HUES64 (cell line): ENCODE measurements at regions not wholly inside any gene's neighbourhood (a gene's known extent, or its start where the extent isn't known, plus 50 kb on each side); places are given as distances from the start of the nearest gene placed in this dataset.
"Not testable (repeated sequence)": the region's sequence is repeated elsewhere in the genome, so short reads cannot be mapped to it uniquely, and the experiment has no call there.

ENCODE experiments used
- H3K27ac ChIP-seq: 2 replicates; pipeline ENCODE4 v1.7.0; 2013; ENCODE audit warnings: low read depth, low read length, inconsistent platforms
- H3K27me3 ChIP-seq: 2 replicates; pipeline ENCODE4 v1.6.1; 2013; ENCODE audit warnings: mild to moderate bottlenecking, low read length; ENCODE audit not compliant: insufficient read depth
- H3K36me3 ChIP-seq: 2 replicates; pipeline ENCODE4 v1.6.1; 2013; ENCODE audit warnings: mild to moderate bottlenecking, low read length; ENCODE audit not compliant: insufficient read depth
- H3K4me1 ChIP-seq: 2 replicates; pipeline ENCODE4 v1.6.1; 2013; ENCODE audit warnings: mild to moderate bottlenecking, low read length, moderate library complexity; ENCODE audit not compliant: insufficient read depth
- H3K4me3 ChIP-seq: 2 replicates; pipeline ENCODE4 v1.5.1; 2013; ENCODE audit warnings: mild to moderate bottlenecking, low read length, moderate library complexity
- H3K9ac ChIP-seq: 2 replicates; pipeline ENCODE4 v1.6.1; 2013; ENCODE audit warnings: mild to moderate bottlenecking, low read depth, low read length
- H3K9me3 ChIP-seq: 2 replicates; pipeline ENCODE4 v1.6.1; 2013; ENCODE audit warnings: low read depth, low read length; ENCODE audit not compliant: insufficient read depth
- WGBS: fragments of 150-250, 120-280 bp; methylation state at CpG from one replicate; pipeline ENCODE4 v1.1.7; 2013; ENCODE audit warnings: missing lambda C conversion rate; 5-methylcytosine and 5-hydroxymethylcytosine counted together

GRCh38 chr18:10101729-10102128, 187.9 kb downstream of the VAPA start:
- Histone ChIP-seq H3K36me3 (no peaks in the 10 kb centered on the region), H3K9me3 (peaks cover 11% of the 10 kb centered on the region), H3K9ac (no peak overlapping the region), H3K27ac (peak overlapping the region; percentile 77; the same call in 1 of the 2 replicates), H3K4me3 (no peak overlapping the region), H3K27me3 (no peaks in the 10 kb centered on the region), H3K4me1 (peaks cover 24% of the 10 kb centered on the region)
- 49% methylated on average over 5 of the region's 5 CpGs for WGBS

- WGBS = 100% methylated on average over 1 of the region's 1 CpG
- H3K4me3 ChIP-seq, H3K27me3 ChIP-seq, H3K27ac ChIP-seq, H3K36me3 ChIP-seq, H3K9ac ChIP-seq: not testable (repeated sequence)
- H3K4me1 ChIP-seq = peaks cover 20% of the 10 kb centered on the region
- H3K9me3 ChIP-seq = peaks cover 11% of the 10 kb centered on the region
These were observed 191.3 kb downstream of the VAPA start for GRCh38 chr18:10105118-10105517.

- no peak overlapping the region for H3K4me3 ChIP-seq
- H3K36me3 ChIP-seq = no peaks in the 10 kb centered on the region
- no peak overlapping the region for H3K9ac ChIP-seq
- WGBS = 94% methylated on average over 1 of the region's 1 CpG
- no peaks in the 10 kb centered on the region for H3K9me3 ChIP-seq
- H3K4me1 ChIP-seq = peaks cover 3% of the 10 kb centered on the region; the same call in 1 of the 2 replicates
- H3K27ac ChIP-seq = no peak overlapping the region
- no peaks in the 10 kb centered on the region for H3K27me3 ChIP-seq
These were observed 197.4 kb downstream of the VAPA start for GRCh38 chr18:10111191-10111590.

- Histone ChIP-seq H3K9ac (no peak overlapping the region), H3K27ac (no peak overlapping the region), H3K4me3 (no peak overlapping the region), H3K27me3 (no peaks in the 10 kb centered on the region), H3K9me3 (no peaks in the 10 kb centered on the region), H3K4me1 (peaks cover 3% of the 10 kb centered on the region; the same call in 1 of the 2 replicates), H3K36me3 (no peaks in the 10 kb centered on the region)
- 90% methylated on average over 10 of the region's 10 CpGs for WGBS
These were observed 198.1 kb downstream of the VAPA start for GRCh38 chr18:10111944-10112343.

GRCh38 chr18:10113121-10114022, 199.6 kb downstream of the VAPA start:
- WGBS = 87% methylated on average over 8 of the region's 8 CpGs
- Histone ChIP-seq H3K9ac (no peak overlapping the region), H3K4me1 (peaks cover 3% of the 10 kb centered on the region; the same call in 1 of the 2 replicates), H3K4me3 (no peak overlapping the region), H3K27ac (no peak overlapping the region), H3K36me3 (no peaks in the 10 kb centered on the region), H3K9me3 (no peaks in the 10 kb centered on the region), H3K27me3 (no peaks in the 10 kb centered on the region)

DNA sequence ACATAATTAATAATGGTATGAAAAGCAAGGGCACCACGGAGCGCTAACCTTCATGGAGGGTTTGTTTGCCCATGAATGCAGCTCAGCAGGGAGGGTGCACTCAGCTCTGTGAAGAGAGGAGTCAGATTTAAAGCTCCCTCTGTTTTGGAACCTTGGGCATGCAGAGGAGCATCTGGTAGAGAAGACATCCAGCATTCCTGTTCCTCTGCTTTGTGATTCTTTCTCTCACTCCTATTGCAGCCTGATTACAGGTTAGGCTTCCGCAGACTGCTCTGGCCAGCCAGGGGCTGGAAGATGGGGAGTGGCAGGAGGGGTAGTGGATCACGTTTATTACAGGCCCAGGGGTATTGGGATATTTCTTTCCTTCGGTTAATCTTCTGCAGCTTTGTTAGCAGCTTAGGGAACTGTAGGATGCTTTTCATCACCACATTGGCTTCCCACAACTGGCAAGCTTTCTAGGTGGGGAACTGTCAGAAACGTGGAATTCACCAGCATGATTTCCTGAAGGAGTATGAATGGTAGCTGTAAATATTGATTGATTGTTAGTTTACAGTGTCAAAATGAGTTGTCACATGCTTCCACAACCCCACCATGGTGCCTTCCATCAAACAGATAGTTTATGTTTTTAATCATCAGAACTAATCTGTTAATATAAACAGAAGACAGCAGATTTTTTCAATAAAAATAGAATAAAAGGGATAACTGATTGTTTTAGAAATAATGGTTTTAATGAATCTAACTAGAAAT, 201.1 kb downstream of the VAPA start:
- Histone ChIP-seq H3K36me3 (no peaks in the 10 kb centered on the region), H3K4me3 (no peak overlapping the region), H3K9me3 (peaks cover 6% of the 10 kb centered on the region; the same call in 1 of the 2 replicates), H3K27ac (no peak overlapping the region), H3K4me1 (peaks cover 3% of the 10 kb centered on the region; the same call in 1 of the 2 replicates), H3K27me3 (no peaks in the 10 kb centered on the region), H3K9ac (no peak overlapping the region)
- 56% methylated on average over 6 of the region's 6 CpGs for WGBS

- H3K4me1 ChIP-seq = peaks cover 7% of the 10 kb centered on the region
- no peak overlapping the region for H3K4me3 ChIP-seq
- peaks cover 6% of the 10 kb centered on the region; the same call in 1 of the 2 replicates for H3K9me3 ChIP-seq
- no peaks in the 10 kb centered on the region for H3K27me3 ChIP-seq
- H3K36me3 ChIP-seq = no peaks in the 10 kb centered on the region
- H3K27ac ChIP-seq = no peak overlapping the region
- 94% methylated on average over 2 of the region's 3 CpGs for WGBS
- H3K9ac ChIP-seq = no peak overlapping the region
These were observed 202.8 kb downstream of the VAPA start for GRCh38 chr18:10116574-10116973.

DNA sequence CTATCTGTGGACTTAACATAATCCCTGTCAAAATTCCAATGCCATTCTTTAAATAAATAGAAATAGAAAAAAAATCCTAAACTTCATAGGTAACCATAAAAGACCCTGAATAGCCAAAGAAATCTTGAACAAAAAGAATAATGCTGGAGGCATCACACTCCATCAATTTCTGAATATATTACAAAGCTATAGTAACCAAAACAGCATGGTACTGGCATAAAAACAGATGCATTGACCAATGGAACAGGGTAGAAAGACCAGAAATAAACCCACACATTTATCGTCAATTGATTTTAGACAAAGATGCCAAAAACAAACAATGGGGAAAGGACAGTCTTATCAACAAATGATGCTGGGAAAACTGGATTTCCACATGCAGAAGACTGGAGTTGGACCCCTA, 205.7 kb downstream of the VAPA start:
- H3K27ac ChIP-seq = no peak overlapping the region
- no peak overlapping the region for H3K9ac ChIP-seq
- H3K4me3 ChIP-seq = no peak overlapping the region
- 100% methylated on average over 1 of the region's 1 CpG for WGBS
- peaks cover 14% of the 10 kb centered on the region for H3K4me1 ChIP-seq
- no peaks in the 10 kb centered on the region for H3K36me3 ChIP-seq
- no peaks in the 10 kb centered on the region for H3K27me3 ChIP-seq
- H3K9me3 ChIP-seq = peaks cover 6% of the 10 kb centered on the region; the same call in 1 of the 2 replicates

DNA sequence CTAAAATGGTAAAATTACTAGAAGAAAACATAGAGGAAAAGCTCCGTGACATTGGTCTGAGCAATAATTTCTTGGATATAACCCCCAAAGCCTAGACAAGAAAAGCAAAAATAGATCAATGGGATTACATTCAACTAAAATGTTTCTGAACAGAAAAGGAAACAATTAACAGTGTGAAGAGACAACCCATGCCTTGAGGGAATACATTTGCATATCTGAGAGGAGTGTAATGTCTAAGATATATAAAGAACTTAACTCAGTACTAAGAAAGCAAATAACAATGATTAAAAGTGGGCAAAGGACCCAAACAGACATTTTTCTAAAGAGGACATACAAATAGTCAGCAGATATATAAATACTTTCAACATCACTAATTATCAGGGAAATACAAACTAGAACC, 206.2 kb downstream of the VAPA start:
- no peak overlapping the region for H3K4me3 ChIP-seq
- 100% methylated on average over 1 of the region's 1 CpG for WGBS
- H3K9me3 ChIP-seq = peaks cover 6% of the 10 kb centered on the region; the same call in 1 of the 2 replicates
- H3K9ac ChIP-seq = no peak overlapping the region
- H3K4me1 ChIP-seq = peaks cover 11% of the 10 kb centered on the region
- H3K27ac ChIP-seq = no peak overlapping the region
- H3K36me3 ChIP-seq = no peaks in the 10 kb centered on the region
- H3K27me3 ChIP-seq = no peaks in the 10 kb centered on the region

DNA sequence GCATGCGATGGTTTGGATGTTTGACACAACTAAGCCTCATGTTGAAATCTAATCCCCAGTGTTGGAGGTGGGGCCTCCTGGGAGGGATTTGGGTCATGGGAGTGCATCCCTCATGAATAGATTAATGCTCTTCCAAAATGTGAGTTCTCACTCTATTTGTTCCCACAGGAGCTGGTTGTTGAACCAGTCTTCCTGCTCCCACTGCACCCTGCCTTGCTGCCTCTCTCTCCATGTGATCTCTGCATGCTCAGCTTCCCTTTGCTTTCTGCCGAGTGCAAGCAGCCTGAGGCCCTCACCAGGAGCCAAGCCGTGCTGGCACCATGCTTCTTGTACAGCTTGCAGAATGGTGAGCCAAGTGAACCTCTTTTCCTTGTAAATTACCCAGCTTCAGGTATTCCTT, 206.8 kb downstream of the VAPA start:
- peaks cover 10% of the 10 kb centered on the region for H3K4me1 ChIP-seq
- 63% methylated on average over 3 of the region's 3 CpGs for WGBS
- H3K36me3 ChIP-seq = no peaks in the 10 kb centered on the region
- H3K4me3 ChIP-seq = no peak overlapping the region
- H3K27me3 ChIP-seq = no peaks in the 10 kb centered on the region
- H3K9ac ChIP-seq = no peak overlapping the region
- no peak overlapping the region for H3K27ac ChIP-seq
- peaks cover 6% of the 10 kb centered on the region; the same call in 1 of the 2 replicates for H3K9me3 ChIP-seq

- no peaks in the 10 kb centered on the region for H3K36me3 ChIP-seq
- H3K9me3 ChIP-seq = peaks cover 6% of the 10 kb centered on the region; the same call in 1 of the 2 replicates
- no peak overlapping the region for H3K27ac ChIP-seq
- H3K27me3 ChIP-seq = no peaks in the 10 kb centered on the region
- no peak overlapping the region for H3K9ac ChIP-seq
- 89% methylated on average over 1 of the region's 1 CpG for WGBS
- no peak overlapping the region for H3K4me3 ChIP-seq
- peaks cover 10% of the 10 kb centered on the region for H3K4me1 ChIP-seq
These were observed 207.2 kb downstream of the VAPA start for GRCh38 chr18:10121028-10121427.
